Neural progenitor cell (in vitro differentiated cells): ENCODE measurements at regions not wholly inside any gene's neighbourhood (a gene's known extent, or its start where the extent isn't known, plus 50 kb on each side); places are given as distances from the start of the nearest gene placed in this dataset.
"Not testable (repeated sequence)": the region's sequence is repeated elsewhere in the genome, so short reads cannot be mapped to it uniquely, and the experiment has no call there.

Source experiments
- DNase-seq: peaks from one replicate; pipeline ENCODE4 v3.0.0-alpha.2; 2016; ENCODE audit warnings: low spot score
- H2AFZ ChIP-seq: fragments of 200-600 bp; sonication (generic); replicated peaks from 2 replicates; pipeline ENCODE4 v1.6.1; 2016; ENCODE audit warnings: antibody characterized with exemption
- H3F3A ChIP-seq: fragments of 200-600 bp; sonication (generic); 2 replicates; pipeline ENCODE4 v1.6.1; 2016; ENCODE audit warnings: antibody characterized with exemption, low read depth
- H3K27ac ChIP-seq: fragments of 200-600 bp; sonication (generic); 2 replicates; pipeline ENCODE4 v1.5.1; 2016; ENCODE audit warnings: mild to moderate bottlenecking
- H3K27me3 ChIP-seq: fragments of 200-600 bp; sonication (generic); 2 replicates; pipeline ENCODE4 v1.6.1; 2016; ENCODE audit warnings: mild to moderate bottlenecking, moderate library complexity
- H3K36me3 ChIP-seq: fragments of 200-600 bp; sonication (generic); 2 replicates; pipeline ENCODE4 v1.5.1; 2016
- H3K4me1 ChIP-seq: fragments of 200-600 bp; sonication (generic); 2 replicates; pipeline ENCODE4 v1.6.1; 2016; ENCODE audit warnings: mixed run types
- H3K4me2 ChIP-seq: fragments of 200-600 bp; sonication (generic); 2 replicates; pipeline ENCODE4 v1.6.1; 2016
- H3K4me3 ChIP-seq: fragments of 200-600 bp; sonication (generic); 2 replicates; pipeline ENCODE4 v1.5.1; 2016
- H3K79me2 ChIP-seq: fragments of 200-600 bp; sonication (generic); 2 replicates; pipeline ENCODE4 v1.6.1; 2016; ENCODE audit warnings: low read depth
- H3K9ac ChIP-seq: fragments of 200-600 bp; sonication (generic); 2 replicates; pipeline ENCODE4 v1.6.1; 2016
- H3K9me3 ChIP-seq: fragments of 200-600 bp; sonication (generic); 2 replicates; pipeline ENCODE4 v1.5.1; 2016; ENCODE audit warnings: low read depth
- H4K20me1 ChIP-seq: fragments of 200-600 bp; sonication (generic); 2 replicates; pipeline ENCODE4 v1.6.1; 2016; ENCODE audit warnings: low read depth
- H3K27ac Mint-ChIP-seq: 3 replicates; pipeline ENCODE4 v1.8.0; 2021; ENCODE audit warnings: mixed read lengths
- H3K27me3 Mint-ChIP-seq: 2 replicates; pipeline ENCODE4 v1.8.0; 2022; ENCODE audit warnings: low read depth, mild to moderate bottlenecking, inconsistent platforms, moderate library complexity, mixed read lengths; ENCODE audit not compliant: insufficient read depth
- H3K36me3 Mint-ChIP-seq: 3 replicates; pipeline ENCODE4 v1.8.0; 2021; ENCODE audit warnings: mixed read lengths
- H3K4me1 Mint-ChIP-seq: 3 replicates; pipeline ENCODE4 v1.8.0; 2021; ENCODE audit warnings: mixed read lengths
- H3K4me3 Mint-ChIP-seq: 3 replicates; pipeline ENCODE4 v1.8.0; 2021; ENCODE audit warnings: mild to moderate bottlenecking, moderate library complexity, mixed read lengths
- H3K9me3 Mint-ChIP-seq: 3 replicates; pipeline ENCODE4 v1.8.0; 2020; ENCODE audit warnings: mixed read lengths
- EZH2 ChIP-seq: fragments of 200-600 bp; sonication (generic); IDR thresholded peaks from 2 replicates; pipeline ENCODE4 v1.6.1; 2017; ENCODE audit warnings: antibody characterized with exemption, mild to moderate bottlenecking, moderate library complexity
- EZH2phosphoT487 ChIP-seq: fragments of 200-600 bp; sonication (generic); IDR thresholded peaks from 2 replicates; pipeline ENCODE4 v1.6.1; 2017; ENCODE audit warnings: antibody characterized with exemption
- TF ChIP-seq, protein P1 (sequence below): fragments of 200-600 bp; sonication (generic); IDR thresholded peaks from 2 replicates; pipeline ENCODE4 v1.5.1; 2017; ENCODE audit warnings: antibody characterized with exemption, mild to moderate bottlenecking

DNA sequence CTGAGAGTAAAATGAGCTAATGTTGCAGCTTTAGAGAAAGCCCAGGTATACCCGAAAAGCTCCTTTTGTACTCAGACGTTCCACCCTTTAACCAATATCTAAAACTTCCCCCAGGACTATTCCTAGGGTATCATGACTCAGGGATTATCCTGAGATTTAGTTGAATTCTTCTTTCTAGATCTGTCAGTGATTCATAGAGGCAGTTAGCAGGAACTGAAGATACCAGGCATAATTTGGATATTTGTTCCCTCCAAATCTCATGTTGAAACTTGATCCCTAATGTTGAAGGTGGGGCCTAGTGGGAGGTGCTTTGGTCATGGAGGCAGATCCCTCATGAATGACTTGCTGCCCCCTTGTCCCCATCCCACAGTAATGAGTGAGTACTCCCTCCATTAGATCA, 161.2 kb upstream of the LRP1B start:
- Histone ChIP-seq H3K79me2 (no peaks in the 10 kb centered on the region), H3K4me2 (no peak overlapping the region), H3K9me3 (no peaks in the 10 kb centered on the region), H3K4me1 (no peaks in the 10 kb centered on the region), H4K20me1 (no peaks in the 10 kb centered on the region), H3K27me3 (no peaks in the 10 kb centered on the region), H3K27ac (no peak overlapping the region), H2AFZ (no peak overlapping the region), H3K9ac (no peak overlapping the region), H3F3A (no peaks in the 10 kb centered on the region), H3K36me3 (no peaks in the 10 kb centered on the region), H3K4me3 (no peak overlapping the region)
- Mint-ChIP-seq H3K4me1 (no peaks in the 10 kb centered on the region), H3K4me3 (no peak overlapping the region), H3K27ac (no peak overlapping the region), H3K27me3 (peaks cover 5% of the 10 kb centered on the region), H3K9me3 (no peaks in the 10 kb centered on the region), H3K36me3 (no peaks in the 10 kb centered on the region)
- TF ChIP-seq, protein P1, sequence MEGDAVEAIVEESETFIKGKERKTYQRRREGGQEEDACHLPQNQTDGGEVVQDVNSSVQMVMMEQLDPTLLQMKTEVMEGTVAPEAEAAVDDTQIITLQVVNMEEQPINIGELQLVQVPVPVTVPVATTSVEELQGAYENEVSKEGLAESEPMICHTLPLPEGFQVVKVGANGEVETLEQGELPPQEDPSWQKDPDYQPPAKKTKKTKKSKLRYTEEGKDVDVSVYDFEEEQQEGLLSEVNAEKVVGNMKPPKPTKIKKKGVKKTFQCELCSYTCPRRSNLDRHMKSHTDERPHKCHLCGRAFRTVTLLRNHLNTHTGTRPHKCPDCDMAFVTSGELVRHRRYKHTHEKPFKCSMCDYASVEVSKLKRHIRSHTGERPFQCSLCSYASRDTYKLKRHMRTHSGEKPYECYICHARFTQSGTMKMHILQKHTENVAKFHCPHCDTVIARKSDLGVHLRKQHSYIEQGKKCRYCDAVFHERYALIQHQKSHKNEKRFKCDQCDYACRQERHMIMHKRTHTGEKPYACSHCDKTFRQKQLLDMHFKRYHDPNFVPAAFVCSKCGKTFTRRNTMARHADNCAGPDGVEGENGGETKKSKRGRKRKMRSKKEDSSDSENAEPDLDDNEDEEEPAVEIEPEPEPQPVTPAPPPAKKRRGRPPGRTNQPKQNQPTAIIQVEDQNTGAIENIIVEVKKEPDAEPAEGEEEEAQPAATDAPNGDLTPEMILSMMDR: no peak
- no peak for TF ChIP-seq EZH2
- no peak for TF ChIP-seq EZH2phosphoT487
- no peak for DNase-seq

DNA sequence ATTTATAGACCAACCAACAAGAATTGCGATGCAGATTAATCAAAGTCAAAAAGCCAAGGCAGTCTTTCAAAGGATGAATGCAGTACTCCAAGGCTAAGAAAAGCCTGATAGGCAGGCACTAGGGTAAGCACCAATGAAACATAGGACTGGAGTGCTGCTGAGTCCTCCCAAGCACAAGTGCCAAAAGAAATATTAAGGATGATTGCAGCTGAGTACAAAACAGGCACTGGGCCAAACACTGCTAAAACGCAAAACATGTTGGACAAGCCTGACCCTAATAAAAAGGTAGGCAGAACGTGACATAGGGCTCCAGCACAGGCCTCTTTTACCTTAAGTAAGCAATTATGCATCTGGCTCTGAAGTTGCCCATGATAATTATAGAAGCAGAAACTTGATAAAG, 160.1 kb upstream of the LRP1B start:
- Histone ChIP-seq H3K79me2 (no peaks in the 10 kb centered on the region), H3K4me1 (no peaks in the 10 kb centered on the region), H3K27ac (no peak overlapping the region), H3F3A (no peaks in the 10 kb centered on the region), H3K36me3 (no peaks in the 10 kb centered on the region), H3K4me3 (no peak overlapping the region), H2AFZ (no peak overlapping the region), H3K4me2 (no peak overlapping the region), H4K20me1 (no peaks in the 10 kb centered on the region), H3K9ac (no peak overlapping the region), H3K9me3 (no peaks in the 10 kb centered on the region), H3K27me3 (no peaks in the 10 kb centered on the region)
- Mint-ChIP-seq H3K27ac (no peak overlapping the region), H3K36me3 (no peaks in the 10 kb centered on the region), H3K27me3 (peaks cover 5% of the 10 kb centered on the region), H3K9me3 (peaks cover 2% of the 10 kb centered on the region), H3K4me1 (peaks cover 2% of the 10 kb centered on the region), H3K4me3 (no peak overlapping the region)
- TF ChIP-seq EZH2: no peak
- TF ChIP-seq EZH2phosphoT487: no peak
- TF ChIP-seq, protein P1: no peak
- DNase-seq: no peak

DNA sequence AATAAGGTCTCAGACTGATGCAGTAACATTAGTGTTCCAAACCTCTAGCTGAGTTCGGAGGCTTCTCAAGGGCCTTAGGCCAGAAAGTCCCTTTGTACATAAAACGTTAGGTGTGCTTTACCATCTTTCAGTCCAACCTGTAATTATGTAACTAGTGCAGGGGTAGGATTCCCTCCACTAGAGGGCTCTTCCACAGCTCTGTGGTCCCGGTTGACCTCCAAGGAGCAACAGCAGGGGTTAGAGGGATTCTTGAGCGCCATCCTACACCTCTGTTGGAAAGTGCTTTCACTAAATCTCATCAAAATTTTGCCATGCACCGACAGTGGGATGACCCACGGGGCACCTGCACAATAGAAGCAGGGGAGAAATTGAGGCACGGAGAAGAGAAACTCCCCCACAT, 155.8 kb upstream of the LRP1B start:
- DNase-seq: peak; percentile 76
- peaks cover 5% of the 10 kb centered on the region for H3K27me3 Mint-ChIP-seq
- Histone ChIP-seq H4K20me1 (no peaks in the 10 kb centered on the region), H2AFZ (no peak overlapping the region), H3K36me3 (no peaks in the 10 kb centered on the region), H3K9ac (no peak overlapping the region), H3K4me3 (no peak overlapping the region), H3K9me3 (no peaks in the 10 kb centered on the region), H3K79me2 (no peaks in the 10 kb centered on the region), H3K4me1 (peaks cover 22% of the 10 kb centered on the region), H3K4me2 (no peak overlapping the region), H3F3A (no peaks in the 10 kb centered on the region), H3K27me3 (no peaks in the 10 kb centered on the region), H3K27ac (no peak overlapping the region)
- no peak overlapping the region for H3K4me3 Mint-ChIP-seq
- H3K9me3 Mint-ChIP-seq: peaks cover 2% of the 10 kb centered on the region
- no peaks in the 10 kb centered on the region for H3K36me3 Mint-ChIP-seq
- H3K27ac Mint-ChIP-seq: no peak overlapping the region
- TF ChIP-seq EZH2phosphoT487 (no peak), EZH2 (no peak)
- TF ChIP-seq, protein P1: peak; percentile 73
- peaks cover 17% of the 10 kb centered on the region for H3K4me1 Mint-ChIP-seq

DNA sequence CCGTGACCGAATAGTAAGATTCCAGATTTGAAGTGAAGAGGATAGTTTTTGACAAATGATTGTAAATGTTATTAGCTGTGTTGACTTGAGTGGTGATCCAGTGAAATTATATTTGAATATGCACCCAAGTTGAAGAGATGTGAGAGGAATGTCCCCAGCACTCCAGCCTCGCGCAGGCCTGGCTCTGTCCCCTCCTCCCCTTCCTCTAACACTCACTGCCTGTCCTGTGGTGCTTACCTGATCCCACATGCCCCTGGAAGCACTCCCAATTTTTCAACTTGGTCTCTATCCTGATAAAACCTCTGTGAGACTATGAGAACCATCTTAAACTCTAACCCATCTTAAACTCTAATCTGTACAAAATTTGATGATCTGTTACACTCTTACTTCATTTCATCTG, 154.7 kb upstream of the LRP1B start:
- no peak overlapping the region for H3K9ac ChIP-seq
- no peaks in the 10 kb centered on the region for H3K36me3 ChIP-seq
- Mint-ChIP-seq H3K9me3 (peaks cover 2% of the 10 kb centered on the region), H3K27me3 (peaks cover 5% of the 10 kb centered on the region), H3K4me3 (no peak overlapping the region), H3K4me1 (peaks cover 17% of the 10 kb centered on the region), H3K36me3 (no peaks in the 10 kb centered on the region), H3K27ac (peak overlapping the region; percentile 72)
- no peak overlapping the region for H3K27ac ChIP-seq
- TF ChIP-seq, protein P1: no peak
- TF ChIP-seq EZH2 (no peak), EZH2phosphoT487 (no peak)
- H3K9me3 ChIP-seq: no peaks in the 10 kb centered on the region
- no peak for DNase-seq
- no peaks in the 10 kb centered on the region for H3K79me2 ChIP-seq
- H3K4me2 ChIP-seq: no peak overlapping the region
- H2AFZ ChIP-seq: peak overlapping the region; percentile 40
- no peaks in the 10 kb centered on the region for H3F3A ChIP-seq
- no peaks in the 10 kb centered on the region for H3K27me3 ChIP-seq
- no peaks in the 10 kb centered on the region for H4K20me1 ChIP-seq
- H3K4me1 ChIP-seq: peaks cover 27% of the 10 kb centered on the region
- no peak overlapping the region for H3K4me3 ChIP-seq

DNA sequence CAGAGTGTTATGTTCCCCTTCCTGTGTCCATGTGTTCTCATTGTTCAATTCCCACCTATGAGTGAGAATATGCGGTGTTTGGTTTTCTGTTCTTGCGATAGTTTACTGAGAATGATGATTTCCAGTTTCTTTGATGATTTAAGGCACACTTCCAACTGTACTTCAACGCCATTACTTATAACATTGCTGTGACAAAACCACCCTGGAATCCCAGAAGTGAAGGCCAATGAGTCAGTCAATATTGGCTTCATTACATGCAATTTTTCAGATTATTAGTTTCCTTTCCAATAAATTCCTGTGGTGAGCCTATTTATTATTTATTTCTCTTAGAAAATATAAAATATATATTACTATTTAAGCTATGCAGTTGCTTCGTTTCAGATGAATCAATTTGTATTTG, 153.5 kb upstream of the LRP1B start:
- H3K4me3 ChIP-seq, H3K9me3 ChIP-seq, H3K79me2 ChIP-seq, H3K4me3 Mint-ChIP-seq, H4K20me1 ChIP-seq, H3K9me3 Mint-ChIP-seq, H3K27ac ChIP-seq, H3F3A ChIP-seq, H3K27me3 ChIP-seq, H3K4me2 ChIP-seq, H3K27ac Mint-ChIP-seq, H3K36me3 ChIP-seq, H3K27me3 Mint-ChIP-seq, H2AFZ ChIP-seq, DNase-seq, H3K36me3 Mint-ChIP-seq, H3K9ac ChIP-seq: not testable (repeated sequence)
- H3K4me1 Mint-ChIP-seq: peaks cover 19% of the 10 kb centered on the region
- peaks cover 27% of the 10 kb centered on the region for H3K4me1 ChIP-seq
